DND-41 (cell line): ENCODE measurements at regions not wholly inside any gene's neighbourhood (a gene's known extent, or its start where the extent isn't known, plus 50 kb on each side); places are given as distances from the start of the nearest gene placed in this dataset.
"Not testable (repeated sequence)": the region's sequence is repeated elsewhere in the genome, so short reads cannot be mapped to it uniquely, and the experiment has no call there.

Source experiments
- EZH2 ChIP-seq: IDR thresholded peaks from 3 replicates; pipeline ENCODE4 v1.6.1; 2012; ENCODE audit warnings: borderline replicate concordance, low read depth, mild to moderate bottlenecking, moderate library complexity, low read length, inconsistent platforms; ENCODE audit not compliant: severe bottlenecking
- TF ChIP-seq, protein P1 (sequence below): IDR thresholded peaks from 2 replicates; pipeline ENCODE4 v1.5.1; 2012; ENCODE audit warnings: borderline replicate concordance, low read length, moderate library complexity, mild to moderate bottlenecking; ENCODE audit not compliant: poor library complexity, severe bottlenecking; ENCODE audit errors: extremely low read depth

DNA sequence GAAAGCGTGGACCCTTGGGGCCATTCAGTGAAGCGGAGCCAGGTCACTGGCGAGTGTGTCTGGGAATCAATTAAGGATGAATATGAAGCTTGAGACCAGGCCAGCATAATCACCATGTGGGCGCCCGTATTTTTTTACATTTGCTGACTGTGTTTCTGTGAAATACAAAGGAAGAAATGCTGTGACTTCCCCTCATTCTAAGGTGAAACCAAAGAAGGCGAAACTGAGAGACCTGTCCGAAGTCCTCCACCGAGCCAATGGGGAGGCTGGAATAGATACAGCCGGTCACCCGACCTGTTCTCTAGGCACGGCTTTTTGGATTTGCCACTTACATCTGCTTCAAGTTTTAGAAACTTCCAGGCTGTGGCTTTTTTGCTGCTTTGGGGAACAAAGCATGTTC lies 59.3 kb upstream of the DRD5 start:
- TF ChIP-seq, protein P1, sequence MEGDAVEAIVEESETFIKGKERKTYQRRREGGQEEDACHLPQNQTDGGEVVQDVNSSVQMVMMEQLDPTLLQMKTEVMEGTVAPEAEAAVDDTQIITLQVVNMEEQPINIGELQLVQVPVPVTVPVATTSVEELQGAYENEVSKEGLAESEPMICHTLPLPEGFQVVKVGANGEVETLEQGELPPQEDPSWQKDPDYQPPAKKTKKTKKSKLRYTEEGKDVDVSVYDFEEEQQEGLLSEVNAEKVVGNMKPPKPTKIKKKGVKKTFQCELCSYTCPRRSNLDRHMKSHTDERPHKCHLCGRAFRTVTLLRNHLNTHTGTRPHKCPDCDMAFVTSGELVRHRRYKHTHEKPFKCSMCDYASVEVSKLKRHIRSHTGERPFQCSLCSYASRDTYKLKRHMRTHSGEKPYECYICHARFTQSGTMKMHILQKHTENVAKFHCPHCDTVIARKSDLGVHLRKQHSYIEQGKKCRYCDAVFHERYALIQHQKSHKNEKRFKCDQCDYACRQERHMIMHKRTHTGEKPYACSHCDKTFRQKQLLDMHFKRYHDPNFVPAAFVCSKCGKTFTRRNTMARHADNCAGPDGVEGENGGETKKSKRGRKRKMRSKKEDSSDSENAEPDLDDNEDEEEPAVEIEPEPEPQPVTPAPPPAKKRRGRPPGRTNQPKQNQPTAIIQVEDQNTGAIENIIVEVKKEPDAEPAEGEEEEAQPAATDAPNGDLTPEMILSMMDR: not testable (repeated sequence)
- not testable (repeated sequence) for TF ChIP-seq EZH2
